A549 (cell line): ENCODE measurements at regions not wholly inside any gene's neighbourhood (a gene's known extent, or its start where the extent isn't known, plus 50 kb on each side); places are given as distances from the start of the nearest gene placed in this dataset.

Source experiments
- CTCF ChIP-seq: fragments of >200 bp; sonication (Bioruptor Twin); formaldehyde crosslinking; IDR thresholded peaks from 3 replicates; pipeline ENCODE4 v1.5.1; 2016
- KDM5A ChIP-seq: fragments of 200-600 bp; sonication (generic); IDR thresholded peaks from 2 replicates; pipeline ENCODE4 v1.6.1; 2016; ENCODE audit warnings: antibody characterized with exemption, mild to moderate bottlenecking
- MAX ChIP-seq: IDR thresholded peaks from 2 replicates; pipeline ENCODE4 v1.6.1; 2012
- MAZ ChIP-seq: fragments of 150-350 bp; IDR thresholded peaks from 2 replicates; pipeline ENCODE4 v1.6.1; 2014; ENCODE audit warnings: antibody characterized with exemption, low read depth, low read length, borderline replicate concordance
- MYC ChIP-seq: IDR thresholded peaks from 2 replicates; pipeline ENCODE4 v1.6.1; 2012; ENCODE audit warnings: mild to moderate bottlenecking, inconsistent platforms, low read length, improper control_type of control experiment, borderline replicate concordance
- NFE2L2 ChIP-seq: fragments of 150-350 bp; conservative IDR thresholded peaks from 2 replicates; pipeline ENCODE4 v1.6.1; 2014; ENCODE audit warnings: low read length
- PBX3 ChIP-seq: IDR thresholded peaks from 2 replicates; pipeline ENCODE4 v1.6.1; 2012
- PHF8 ChIP-seq: fragments of 200-600 bp; sonication (generic); IDR thresholded peaks from 2 replicates; pipeline ENCODE4 v1.6.1; 2016; ENCODE audit warnings: low read depth, mild to moderate bottlenecking, antibody characterized with exemption, moderate library complexity, borderline replicate concordance
- POLR2A ChIP-seq: IDR thresholded peaks from 2 replicates; pipeline ENCODE4 v1.6.1; 2012; ENCODE audit warnings: mild to moderate bottlenecking, low read length
- RAD21 ChIP-seq, 2 experiments: fragments of >200 bp in 1 of 2; sonication (Bioruptor Twin) in 1 of 2; formaldehyde crosslinking in 1 of 2; IDR thresholded peaks in 1 of 2; conservative IDR thresholded peaks in 1 of 2; 2 replicates in 1 of 2; 3 replicates in 1 of 2; pipeline ENCODE4 v1.6.1; 2012 to 2018; ENCODE audit warnings: inconsistent platforms in 1 of 2
- ZSCAN20 ChIP-seq: fragments of 250-450 bp; sonication (Bioruptor Pico); IDR thresholded peaks from 2 replicates; pipeline ENCODE4 v1.8.0; 2022; ENCODE audit warnings: mild to moderate bottlenecking, moderate library complexity

- TF ChIP-seq CTCF (no peak), POLR2A (no peak), MAX (no peak), ZSCAN20 (CRISPR knock-in tag) (no peak), RAD21 (conservative IDR thresholded peaks at IDR 0.05 in 1 of 2, IDR thresholded peaks at IDR 0.05 in 1 of 2) (no peak), PHF8 (no peak), NFE2L2 (no peak), KDM5A (no peak), PBX3 (no peak), MAZ (no peak), MYC (no peak)
Observed at GRCh38 chr4:184891816-184892397, 66.1 kb upstream of the ACSL1 start.
